ENCODE measurements at regions not wholly inside any gene's neighbourhood (a gene's known extent, or its start where the extent isn't known, plus 50 kb on each side); places are given as distances from the start of the nearest gene placed in this dataset.
"Not testable (repeated sequence)": the region's sequence is repeated elsewhere in the genome, so short reads cannot be mapped to it uniquely, and the experiment has no call there.

DNA sequence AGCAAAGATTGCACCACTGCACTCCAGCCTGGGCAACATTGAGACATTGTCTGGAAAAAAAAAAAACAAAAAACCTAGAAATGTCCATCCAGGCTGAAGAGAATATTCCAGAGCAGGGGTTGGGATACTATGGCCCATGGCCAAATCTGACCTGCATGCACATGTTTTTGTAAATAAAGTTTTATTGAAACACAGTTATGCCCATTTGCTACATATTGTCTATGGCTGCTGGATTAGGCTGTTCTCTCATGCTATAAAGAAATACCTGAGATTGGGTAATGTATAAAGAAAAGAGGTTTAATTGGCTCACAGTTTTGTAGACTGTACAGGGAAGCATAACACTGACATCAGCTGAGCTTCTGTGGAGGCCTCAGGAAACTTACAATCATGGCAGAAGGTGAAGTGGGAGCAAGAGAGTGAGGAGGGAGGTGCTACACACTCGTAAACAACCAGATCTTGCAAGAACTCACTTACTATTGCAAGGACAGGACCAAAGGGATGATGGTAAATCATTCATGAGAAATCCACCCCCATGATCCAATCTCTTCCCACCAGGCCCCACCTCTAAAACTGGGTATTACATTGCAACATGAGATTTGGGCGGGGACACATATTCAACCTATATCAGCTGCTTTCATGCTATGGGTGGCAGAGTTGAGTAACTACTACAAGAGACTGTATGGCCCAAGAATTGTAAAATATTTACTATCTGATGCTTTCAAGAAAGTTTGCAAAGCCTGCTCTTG lies 137.8 kb upstream of the ROPN1B start:
- DNase-seq = not testable (repeated sequence)

DNA sequence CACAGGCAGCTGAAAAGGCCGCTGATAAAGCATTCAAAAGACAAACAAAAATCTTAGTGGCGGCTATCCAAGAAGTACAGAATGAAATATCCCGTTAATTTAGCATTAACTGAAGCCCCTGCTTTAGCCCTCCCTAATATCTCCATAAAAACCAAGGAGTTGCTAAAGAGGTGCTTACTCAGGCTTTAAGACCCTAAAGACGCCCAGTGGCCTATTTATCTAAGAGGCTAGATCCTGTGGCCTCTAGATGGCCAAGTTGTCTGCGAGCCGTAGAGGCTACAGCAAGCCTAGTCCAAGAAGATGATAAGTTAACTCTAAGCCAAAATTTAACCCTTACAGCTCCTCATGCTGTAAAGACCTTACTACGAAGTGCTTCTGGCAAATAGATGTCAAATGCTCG lies 133.4 kb upstream of the ROPN1B start:
- not testable (repeated sequence) for DNase-seq

DNA sequence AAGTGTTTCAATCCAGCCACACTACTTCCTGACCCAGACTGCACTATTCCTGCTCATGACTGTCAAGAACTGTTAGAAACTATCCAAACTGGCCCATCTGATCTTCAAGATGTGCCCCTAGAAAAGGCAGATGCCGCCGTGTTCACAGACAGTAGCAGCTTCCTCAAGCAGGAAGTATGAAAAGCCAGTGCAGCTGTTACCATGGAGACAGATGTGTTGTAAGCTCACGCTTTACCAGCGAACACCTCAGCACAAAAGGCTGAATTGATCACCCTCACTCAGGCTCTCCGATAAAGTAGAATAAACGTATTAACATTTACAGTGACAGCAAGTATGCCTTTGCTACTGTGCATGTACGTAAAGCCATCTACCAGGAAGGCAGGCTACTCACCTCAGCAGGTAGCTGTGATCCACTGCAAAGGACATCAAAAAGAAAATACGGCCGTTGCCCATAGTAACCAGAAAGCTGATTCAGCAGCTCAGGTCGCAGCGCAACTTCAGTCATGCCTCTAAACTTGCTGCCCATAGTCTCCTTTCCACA lies 132.9 kb upstream of the ROPN1B start:
- DNase-seq = not testable (repeated sequence)

DNA sequence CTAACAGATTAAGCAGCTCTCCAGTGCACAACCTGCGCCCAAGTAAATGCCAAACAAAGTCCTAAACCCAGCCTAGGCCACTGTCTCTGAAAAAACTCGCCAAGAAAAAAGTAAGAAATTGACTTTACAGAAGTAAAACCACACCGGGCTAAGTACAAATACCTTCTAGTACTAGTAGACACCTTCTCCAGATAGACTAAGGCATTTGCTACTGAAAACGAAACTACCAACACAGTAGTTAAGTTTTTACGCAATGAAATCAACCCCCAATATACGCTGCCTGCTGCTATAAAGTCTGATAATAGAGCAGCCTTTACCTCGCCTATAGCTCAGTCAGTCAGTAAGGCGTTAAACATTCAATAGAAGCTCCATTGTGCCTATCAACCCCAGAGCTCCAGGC lies 132.2 kb upstream of the ROPN1B start:
- not testable (repeated sequence) for DNase-seq

GRCh38 chr3:125838857-125839256 lies 130.1 kb upstream of the ROPN1B start:
- DNase-seq = not testable (repeated sequence)

- DNase-seq = not testable (repeated sequence)
These were observed 128.5 kb upstream of the ROPN1B start for GRCh38 chr3:125840465-125840864.

- DNase-seq = not testable (repeated sequence)
These were observed 121.0 kb upstream of the ROPN1B start for GRCh38 chr3:125847966-125848365.

GRCh38 chr3:125855006-125855405 lies 114.0 kb upstream of the ROPN1B start:
- not testable (repeated sequence) for DNase-seq

- not testable (repeated sequence) for DNase-seq
These were observed 108.4 kb upstream of the ROPN1B start for GRCh38 chr3:125860547-125860946.

GRCh38 chr3:125862841-125863254 lies 106.1 kb upstream of the ROPN1B start:
- DNase-seq = not testable (repeated sequence)

GRCh38 chr3:125864532-125864931 lies 104.4 kb upstream of the ROPN1B start:
- DNase-seq = not testable (repeated sequence)

DNA sequence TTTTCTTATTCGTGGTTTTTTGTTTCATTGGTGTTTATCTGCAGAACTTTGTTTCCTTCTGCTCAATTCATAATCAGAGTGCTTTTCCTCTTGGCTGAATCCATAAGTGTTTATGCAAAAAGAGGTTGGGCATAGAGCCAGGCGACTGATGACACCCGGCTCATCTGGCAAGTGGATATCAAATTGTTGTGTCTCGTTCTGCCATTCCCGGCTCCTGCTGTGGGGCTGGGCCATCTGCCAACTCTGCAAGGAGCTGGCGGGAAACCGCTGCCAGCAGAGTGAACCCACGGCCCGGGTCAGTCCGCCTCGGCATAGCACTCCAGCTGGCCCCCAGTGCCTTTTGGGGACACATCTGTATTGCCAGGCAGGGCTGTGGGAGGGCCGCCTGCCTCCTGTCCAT lies 83.0 kb upstream of the ROPN1B start:
- DNase-seq = not testable (repeated sequence)

DNA sequence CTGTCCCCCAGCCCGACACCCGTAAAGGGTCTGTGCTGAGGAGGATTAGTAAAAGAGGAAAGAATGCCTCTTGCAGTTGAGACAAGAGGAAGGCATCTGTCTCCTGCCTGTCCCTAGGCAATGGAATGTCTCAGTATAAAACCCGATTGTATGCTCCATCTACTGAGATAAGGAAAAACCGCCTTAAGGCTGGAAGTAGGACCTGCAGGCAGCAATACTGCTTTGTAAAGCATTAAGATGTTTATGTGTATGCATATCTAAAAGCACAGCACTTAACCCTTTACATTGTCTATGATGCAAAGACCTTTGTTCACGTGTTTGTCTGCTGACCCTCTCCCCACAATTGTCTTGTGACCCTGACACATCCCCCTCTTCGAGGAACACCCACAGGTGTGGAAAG lies 69.8 kb upstream of the ROPN1B start:
- DNase-seq = not testable (repeated sequence)

GRCh38 chr3:125901473-125901872 lies 67.5 kb upstream of the ROPN1B start:
- DNase-seq = not testable (repeated sequence)

DNA sequence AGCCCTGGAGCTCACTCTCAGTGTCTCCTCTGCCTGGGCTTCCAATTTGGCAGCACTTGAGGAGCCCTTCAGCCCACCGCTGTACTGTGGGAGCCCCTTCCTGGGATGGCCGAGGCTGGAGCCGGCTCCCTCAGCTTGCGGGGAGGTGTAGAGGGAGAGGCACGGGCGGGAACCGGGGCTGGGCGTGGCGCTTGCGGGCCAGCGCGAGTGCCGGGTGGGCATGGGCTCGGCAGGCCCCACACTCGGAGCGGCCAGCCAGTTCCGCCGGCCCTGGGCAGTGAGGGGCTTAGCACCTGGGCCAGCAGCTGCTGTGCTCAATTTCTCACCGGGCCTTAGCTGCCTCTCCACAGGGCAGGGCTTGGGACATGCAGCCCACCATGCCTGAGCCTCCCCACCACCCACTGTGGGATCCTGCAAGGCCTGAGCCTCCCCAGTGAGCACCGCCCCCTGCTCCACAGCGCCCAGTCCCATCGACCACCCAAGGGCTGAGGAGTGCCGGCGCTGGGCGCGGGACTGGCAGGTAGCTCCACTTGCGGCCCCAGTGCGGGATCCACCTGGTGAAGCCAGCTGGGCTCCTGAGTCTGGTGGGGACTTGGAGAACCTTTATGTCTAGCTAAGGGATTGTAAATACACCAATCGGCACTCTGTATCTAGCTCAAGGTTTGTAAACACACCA lies 65.1 kb upstream of the ROPN1B start:
- DNase-seq = not testable (repeated sequence)

- DNase-seq = not testable (repeated sequence)
These were observed 61.7 kb upstream of the ROPN1B start for GRCh38 chr3:125907279-125907678.

DNA sequence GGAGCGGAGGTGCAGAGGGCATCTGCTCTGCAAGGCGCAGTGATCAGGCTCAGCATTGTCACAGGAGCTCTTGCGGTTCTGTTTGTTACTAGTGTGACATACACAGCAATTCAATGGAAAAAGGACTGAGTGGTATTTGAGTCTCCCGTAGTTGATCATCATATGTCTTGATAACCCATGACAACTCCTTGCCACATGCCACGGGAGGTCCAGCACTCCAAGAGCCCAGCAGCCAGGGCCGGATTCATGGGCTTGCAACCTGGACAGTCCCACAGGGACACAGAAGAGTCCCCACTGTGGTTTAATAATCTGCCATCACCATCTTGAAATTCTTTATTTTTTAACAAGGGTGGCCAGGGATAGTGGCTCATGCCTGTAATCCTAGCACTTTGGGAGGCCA lies 58.1 kb upstream of the ROPN1B start:
- not testable (repeated sequence) for DNase-seq

- not testable (repeated sequence) for DNase-seq
These were observed 54.2 kb upstream of the ROPN1B start for GRCh38 chr3:125914608-125915436.

GRCh38 chr3:125915437-125915787 lies 53.6 kb upstream of the ROPN1B start:
- not testable (repeated sequence) for DNase-seq

GRCh38 chr3:125915792-125916375 lies 53.1 kb upstream of the ROPN1B start:
- peak; percentile 97 for DNase-seq

DNA sequence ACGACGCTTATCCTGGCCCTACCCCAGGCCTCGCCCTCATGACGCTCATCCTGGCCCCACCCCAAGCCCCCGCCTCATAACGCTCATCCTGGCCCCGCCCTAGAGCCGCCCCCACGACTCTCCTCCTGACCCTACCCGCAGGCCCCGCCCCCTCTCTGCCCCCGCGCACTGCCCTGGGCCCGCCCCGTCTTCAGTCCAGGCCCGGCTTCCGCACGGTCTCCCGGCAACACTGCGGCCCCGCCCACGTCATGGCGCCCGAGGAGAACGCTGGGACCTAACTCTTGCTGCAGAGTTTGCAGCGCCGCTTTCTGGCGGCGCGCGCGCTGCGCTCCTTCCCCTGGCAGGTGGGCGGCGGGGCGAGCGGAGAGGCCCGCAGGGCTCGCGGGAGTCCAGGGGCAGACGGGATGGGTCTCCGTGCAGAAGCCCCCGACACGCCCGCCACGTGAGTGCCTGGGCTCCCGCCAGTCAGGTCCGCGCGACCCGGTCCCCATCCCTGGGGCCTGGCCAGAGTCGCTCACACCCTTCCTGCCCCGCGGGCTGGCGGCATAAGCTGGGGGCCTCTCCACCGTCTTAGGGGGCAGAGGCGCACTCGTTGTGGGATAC lies 52.5 kb upstream of the ROPN1B start:
- peak; percentile 76 for DNase-seq

DNA sequence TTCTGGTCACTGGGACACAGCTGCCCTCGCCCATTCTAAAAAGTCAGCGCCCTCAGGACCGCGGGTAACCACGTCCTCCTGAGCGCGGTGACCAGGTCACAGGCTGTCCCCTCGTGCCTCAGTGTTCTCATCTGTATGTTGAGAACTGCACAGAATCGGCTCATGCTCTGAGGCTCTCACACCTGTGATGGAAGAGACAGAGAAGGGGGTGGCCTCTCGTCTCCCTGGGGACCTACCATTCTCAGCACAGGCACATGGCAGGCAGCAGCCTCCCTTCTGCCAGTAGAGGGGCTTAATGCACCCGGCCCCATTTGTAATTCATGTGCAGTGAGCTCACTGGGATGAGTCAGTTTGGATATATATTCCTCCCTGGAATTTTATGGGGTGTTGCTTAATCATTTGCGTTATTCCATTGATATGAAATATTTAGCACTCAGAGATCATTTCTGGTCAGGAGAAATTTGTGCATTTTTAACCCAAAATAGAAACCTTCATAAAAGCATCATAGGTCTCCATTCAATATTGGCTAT lies 51.9 kb upstream of the ROPN1B start:
- not testable (repeated sequence) for DNase-seq

Data from kidney glomerular epithelial cell (primary cell).